GM18861 (cell line): ENCODE measurements at regions not wholly inside any gene's neighbourhood (a gene's known extent, or its start where the extent isn't known, plus 50 kb on each side); places are given as distances from the start of the nearest gene placed in this dataset.

Experiments used
- ATAC-seq: cut with Tn5 transposase; IDR thresholded peaks from one replicate; pipeline ENCODE4 v1.9.1; 2021; ENCODE audit not compliant: unreplicated experiment

DNA sequence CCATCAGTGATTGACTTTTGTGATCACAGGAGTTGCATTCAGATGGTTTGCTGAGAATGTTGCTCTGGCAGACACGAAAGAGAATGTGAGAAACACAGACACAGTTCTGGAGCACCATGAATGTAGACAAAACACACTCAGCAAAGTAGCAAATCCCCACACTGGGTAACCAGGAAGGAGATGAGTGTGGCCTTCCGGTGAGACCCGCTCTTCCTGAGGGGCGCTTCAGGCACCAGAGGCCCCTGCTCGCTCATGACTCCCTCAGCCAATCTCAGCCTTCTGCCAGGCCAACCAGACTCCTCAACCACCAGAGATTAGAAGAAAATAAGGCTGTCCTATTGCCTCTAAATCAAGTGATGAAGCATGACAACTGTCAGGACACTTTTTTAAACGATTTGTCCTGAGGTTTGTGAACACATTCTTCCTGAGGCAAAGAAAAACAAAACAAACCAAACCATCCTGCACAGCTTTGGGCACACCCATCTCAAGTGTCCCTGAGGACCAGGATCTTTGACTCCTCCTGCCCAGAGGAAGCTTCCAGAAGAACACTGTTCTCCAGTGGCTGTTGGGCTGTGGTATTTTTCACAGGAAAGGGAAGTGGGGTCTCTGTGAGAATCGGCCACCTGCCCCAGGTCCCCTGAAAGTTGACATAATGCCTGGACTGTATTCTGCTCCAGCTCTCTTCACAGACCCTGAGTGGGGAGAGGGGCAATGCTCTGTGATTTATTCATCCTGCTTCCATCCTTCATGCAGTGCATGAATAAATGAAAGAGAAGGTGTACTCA lies 152.8 kb downstream of the BCL11A start:
- ATAC-seq = no peak

DNA sequence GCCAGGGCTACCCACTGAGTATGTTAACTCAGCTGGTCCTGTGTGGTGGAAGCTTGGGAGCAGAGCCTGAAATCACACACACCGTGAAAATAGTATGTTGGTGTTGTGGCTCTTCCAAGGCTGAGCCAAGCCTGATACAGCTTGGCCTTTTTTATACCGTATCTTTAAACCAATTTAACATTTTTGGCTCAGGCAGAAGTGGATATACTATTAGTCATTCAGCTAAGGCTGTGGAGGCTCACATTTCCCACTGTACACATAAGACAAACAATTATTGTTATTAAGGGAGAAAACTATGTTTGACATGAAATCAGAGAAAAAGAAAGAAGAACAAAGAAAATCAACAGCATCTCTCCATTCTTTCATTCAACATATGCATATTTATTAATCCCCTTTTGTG lies 159.0 kb downstream of the BCL11A start:
- no peak for ATAC-seq

DNA sequence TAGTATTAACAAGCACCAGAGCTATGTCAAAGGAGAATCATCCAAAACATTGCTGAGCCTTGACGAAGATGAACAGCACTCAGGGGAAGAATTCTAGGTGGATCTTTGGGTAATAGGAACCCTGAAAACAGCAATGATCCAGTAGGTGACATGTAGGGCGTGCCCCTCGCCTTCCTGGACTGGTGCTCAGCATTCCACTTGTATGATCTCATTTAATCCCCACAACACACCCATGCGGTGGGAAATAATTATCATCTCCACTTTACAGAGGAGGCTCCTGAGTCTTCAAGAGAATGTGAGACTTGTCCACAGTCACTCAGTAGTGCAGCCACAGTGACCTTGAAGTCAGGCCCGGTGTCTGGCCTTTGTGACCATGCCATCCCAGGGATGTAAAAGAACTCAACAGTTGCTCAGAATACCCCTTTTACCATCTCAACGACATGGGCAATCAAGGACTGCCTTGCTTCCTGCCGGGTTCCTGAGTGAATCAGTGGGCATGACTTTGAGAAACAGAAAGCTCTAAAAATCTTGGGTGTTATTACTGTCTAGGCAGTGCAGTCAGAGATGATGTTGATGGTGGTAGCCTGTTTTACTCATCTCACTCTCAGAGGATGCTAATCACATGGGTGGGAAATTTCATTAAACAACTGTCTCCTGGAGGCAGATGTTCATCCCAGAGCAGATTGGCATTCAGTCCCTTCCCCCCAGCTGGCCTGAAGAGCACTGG lies 161.6 kb downstream of the BCL11A start:
- ATAC-seq = no peak

DNA sequence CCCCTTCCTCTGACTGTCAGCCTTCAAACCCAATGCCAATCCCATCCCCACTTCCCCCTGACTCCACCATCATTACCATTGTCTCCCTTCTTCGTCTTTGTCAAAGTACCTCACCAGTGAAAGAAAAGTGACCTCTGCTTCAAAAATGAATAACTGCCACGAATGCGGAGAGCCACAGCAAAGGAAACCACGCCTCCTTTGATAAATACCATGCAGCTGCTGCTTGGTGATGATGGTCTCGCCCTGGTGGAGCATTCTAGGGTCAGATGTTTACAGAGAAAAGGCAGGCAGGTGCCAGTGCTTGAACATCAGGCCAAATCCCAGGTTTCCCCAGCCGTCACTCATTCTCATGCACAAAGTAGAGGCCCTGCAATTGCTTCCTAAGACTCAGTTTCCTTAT lies 162.2 kb downstream of the BCL11A start:
- no peak for ATAC-seq

DNA sequence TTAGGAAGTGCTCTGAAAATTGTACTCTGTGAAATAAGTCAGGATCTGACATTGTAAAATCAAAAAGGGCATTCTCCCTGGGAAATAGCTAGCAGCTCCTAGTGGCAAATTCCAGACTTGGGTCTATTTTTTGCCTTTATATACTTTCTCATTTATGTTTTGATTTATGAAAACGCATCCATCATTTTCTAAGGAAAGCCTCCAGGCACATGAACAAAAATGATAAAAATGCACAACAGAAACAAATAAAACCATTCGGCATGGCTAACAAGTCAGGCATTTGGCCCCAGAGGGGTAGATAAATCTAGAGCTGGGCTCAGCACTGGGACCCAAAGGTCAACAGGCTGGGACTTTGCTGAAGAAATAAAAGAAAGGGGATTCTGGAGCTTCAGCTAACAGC lies 167.0 kb downstream of the BCL11A start:
- ATAC-seq = no peak

DNA sequence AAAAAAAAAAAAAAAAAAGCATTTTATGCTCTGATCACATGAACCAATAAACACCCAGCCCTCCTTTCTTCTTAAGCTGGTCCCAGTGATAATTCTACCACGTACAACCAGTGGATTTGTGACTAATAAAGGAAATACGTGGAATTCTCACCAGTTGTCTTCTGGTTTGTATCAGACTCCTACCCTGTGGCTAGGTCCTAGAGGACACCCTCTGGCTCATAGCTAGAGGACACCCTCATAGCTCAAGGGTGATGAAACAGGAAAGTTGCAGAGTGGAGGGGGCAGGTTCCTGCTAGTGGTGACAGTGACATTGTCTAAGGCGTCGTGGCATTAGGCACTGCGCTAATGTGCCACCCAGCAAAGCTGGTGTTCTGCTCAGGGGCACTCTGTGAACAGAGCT lies 167.8 kb downstream of the BCL11A start:
- no peak for ATAC-seq

DNA sequence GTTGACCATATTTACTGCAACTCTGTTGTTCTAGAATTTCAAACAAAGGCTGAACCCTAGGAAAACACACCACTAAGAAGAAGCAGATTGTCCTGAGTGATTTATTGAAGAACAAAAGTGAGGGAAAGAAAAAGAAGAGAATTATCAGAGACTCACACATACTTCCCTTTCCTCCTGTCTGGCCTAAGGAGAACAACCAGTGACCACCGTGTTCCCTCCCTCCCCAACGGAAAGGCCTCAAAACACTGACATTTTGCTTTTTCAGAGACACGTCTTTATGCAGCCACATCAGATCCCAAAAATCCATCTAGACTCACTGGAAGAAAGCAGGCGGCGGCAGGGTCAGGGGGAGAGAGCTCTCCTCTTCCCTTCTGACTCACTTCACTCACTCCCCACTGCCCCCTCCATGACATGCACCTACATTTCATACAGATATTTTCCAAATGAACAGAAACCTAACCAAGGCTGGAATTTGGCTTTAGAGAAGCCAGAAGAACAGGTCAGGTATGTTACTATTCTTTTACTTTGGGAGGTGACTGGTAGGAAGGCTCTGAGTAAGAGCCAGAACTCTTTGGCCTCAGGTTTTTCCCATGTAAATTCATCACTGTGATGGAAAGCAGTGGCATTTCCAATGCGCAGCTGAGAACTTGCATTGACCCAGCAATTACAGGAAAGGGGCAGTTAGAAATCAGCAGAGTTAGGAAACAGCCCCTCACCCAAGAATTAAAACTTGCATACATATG lies 169.9 kb downstream of the BCL11A start:
- ATAC-seq = no peak

DNA sequence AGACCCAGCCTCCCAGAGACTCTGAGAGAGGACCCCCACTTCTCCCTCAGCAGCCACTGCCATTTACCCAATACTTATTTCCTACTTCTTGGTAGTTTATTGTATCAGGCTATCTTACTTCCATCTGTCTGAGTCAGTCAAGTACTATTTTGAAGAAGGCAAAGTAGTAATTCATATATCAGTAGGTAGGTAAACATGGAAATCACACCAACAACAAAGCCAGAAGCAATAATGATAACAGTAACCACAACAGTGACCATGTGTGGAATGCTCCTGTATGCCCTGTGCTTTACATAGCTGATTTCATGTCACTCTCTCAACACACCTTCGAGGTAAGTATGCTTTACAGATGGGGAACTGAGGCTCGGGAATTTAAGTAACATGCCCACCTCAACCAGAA lies 173.0 kb downstream of the BCL11A start:
- no peak for ATAC-seq

DNA sequence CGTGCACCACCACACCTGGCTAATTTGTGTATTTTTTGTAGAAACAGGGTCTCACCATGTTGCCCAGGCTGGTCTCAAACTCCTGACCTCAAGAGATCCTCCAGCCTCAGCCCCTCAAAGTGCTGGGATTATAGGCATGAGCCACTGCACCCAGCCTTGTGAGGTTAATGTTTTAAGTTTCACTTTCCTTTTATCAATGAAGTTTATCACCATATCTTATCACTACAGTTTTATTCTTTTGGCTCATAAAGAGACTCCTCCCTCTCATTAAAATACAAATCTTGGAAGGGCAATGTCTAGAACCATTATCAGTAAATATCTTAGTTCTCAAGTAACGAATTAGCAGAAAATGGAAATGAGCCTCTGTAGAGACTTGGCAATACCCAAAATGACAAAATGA lies 173.8 kb downstream of the BCL11A start:
- no peak for ATAC-seq

DNA sequence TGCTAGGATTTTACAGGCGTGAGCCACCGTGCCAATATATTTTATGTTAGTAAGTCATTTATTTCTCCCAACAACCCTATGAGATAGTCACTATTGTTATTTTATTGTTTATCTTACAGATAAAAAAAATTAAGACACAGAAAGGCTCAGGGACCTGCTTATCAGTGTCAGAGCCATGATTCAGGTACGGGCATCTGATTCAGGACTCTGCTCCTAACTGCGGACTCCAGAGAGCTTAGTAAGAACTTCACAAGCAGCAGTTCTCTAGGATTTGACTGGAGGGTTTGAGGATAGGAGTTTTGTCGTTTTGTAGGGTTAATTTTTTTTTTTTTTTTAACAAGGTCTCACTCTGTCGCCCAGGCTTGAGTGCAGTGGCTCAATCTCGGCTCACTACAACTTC lies 174.2 kb downstream of the BCL11A start:
- ATAC-seq = no peak

DNA sequence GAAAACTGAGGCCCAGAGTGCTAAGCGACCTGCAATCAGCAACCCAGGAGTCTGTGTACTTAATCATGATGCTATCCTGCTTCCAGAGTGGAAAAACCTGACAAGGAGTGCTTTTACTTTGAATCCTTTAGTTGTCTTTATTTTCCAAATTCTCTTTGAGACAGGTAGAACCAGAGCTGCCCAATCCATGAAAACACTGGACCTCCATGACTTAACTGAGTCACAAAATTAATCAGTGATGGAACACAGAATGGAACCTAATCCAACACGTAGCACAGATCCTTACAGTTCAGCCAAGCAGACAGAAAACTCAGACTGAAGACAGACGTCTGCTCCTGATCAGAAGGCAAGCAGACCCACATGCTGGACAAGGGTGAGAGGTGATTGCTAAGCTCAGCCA lies 175.6 kb downstream of the BCL11A start:
- ATAC-seq = no peak

DNA sequence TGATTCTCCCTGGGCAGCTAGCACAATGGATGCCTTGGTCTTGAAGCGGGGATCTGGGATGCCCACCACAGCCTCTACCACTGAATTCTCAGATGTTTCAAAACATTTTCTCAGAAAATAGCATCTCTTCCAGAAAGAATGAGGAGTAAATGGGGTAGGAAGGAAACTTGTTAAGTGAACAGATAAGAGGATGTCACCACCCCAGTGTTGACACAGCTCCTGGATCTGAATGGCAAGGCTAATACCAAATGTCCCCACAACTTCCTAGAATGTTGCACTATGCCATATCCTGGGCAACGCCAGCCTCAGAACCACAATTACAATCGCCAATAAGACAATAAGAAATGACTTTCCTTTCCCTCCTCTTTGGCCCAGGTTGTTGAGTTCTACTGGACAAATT lies 177.2 kb downstream of the BCL11A start:
- ATAC-seq = no peak

DNA sequence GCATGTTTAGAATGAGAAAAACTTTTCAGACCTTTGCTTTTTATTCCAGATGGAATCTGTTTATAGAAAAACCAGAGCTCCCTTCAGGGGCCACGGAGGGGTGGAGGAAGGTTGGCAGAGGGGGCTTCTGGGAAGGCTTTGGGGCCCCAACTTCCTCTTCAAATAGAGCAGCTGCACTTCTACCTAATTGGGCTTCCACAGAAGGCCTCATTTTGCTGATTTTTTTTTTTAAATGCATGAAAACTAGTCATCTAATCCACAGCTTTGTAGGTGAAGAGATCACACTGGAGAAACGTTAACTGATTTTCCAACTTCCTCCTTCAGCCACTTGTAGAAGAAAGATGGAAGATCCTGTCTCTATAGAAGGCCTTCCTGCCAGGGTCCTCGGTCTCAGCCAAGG lies 181.8 kb downstream of the BCL11A start:
- no peak for ATAC-seq

DNA sequence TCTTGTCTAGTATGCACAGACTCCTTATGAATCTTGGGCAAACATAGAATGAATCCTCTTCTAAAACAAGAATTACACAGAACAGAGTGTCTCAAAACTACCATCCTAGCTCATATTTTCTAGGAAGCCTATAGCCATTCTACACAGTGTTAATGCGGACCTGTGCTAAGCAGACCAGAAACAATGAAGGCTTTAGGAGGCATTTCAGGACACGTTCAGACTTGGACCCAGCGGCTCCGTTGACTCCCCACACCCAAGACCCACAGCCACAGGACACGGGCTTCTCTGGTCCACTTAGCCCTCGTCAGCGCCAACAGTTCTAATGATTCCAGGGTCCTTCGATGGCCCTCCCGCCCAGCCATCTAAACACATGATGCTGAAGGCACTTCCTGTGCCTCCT lies 182.2 kb downstream of the BCL11A start:
- ATAC-seq = no peak

DNA sequence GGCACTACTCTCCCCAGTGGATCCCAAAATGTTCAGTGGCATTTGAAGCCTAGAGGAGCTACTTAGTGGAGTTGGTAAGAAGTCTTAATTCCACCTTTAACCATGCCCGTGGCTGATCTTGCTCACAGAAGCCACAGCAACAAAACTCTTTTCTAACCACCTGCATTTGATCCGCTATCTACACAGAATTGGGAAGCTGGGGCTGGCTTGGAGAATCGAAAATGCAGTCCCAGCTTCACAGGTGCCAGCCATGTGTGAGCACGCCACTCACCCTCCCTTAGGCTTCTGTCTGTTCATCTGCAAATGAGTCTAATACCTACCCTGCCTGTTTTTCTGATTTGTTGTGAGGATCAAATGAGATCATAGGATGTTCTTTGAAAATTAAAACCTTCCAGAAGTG lies 182.6 kb downstream of the BCL11A start:
- ATAC-seq = no peak

DNA sequence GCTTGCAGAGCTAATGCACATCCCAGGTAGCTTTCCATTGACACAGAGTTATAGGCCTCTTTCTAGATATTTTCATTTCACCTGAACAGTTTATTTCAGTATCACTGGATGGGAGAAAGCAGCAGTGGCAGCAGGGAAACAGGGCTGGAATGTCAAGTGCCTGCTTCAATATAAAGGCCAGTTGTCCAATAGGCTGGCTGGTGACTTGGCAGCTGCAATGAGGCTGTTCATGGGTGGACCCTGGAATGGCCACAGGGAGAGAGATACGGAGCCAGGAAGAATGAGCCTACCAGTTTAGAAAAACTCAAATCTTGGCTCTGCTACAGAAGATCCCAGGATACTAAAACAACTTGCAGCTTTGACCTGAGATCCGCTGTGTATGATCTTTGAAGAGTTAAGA lies 185.0 kb downstream of the BCL11A start:
- ATAC-seq = no peak

DNA sequence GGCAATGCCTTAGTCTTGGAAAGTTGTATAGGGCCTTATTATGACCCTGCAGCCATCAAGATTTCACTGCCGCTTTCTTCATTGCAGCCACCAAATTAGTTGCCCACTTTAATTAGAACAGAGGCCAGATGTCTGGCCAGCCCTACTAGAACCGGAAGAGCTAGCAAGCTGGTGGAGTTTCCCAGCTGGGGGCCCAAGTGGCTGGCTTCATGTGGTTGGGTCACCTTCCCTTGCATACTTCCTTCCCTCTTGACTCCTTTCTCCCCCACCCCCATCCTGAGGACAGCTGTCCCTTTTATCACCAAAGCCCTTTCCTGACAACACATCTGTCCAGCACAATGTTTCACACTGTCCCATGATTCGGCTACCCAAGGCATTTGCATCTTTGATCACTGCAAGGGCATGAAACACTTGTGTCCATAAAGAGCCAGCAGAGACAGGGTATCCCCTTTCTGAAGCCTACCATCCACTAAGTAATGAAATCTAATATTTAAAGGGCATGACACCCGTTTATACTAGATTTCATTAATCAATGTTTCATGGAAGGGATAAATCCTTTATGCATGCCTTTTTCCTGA lies 187.2 kb downstream of the BCL11A start:
- ATAC-seq = no peak

DNA sequence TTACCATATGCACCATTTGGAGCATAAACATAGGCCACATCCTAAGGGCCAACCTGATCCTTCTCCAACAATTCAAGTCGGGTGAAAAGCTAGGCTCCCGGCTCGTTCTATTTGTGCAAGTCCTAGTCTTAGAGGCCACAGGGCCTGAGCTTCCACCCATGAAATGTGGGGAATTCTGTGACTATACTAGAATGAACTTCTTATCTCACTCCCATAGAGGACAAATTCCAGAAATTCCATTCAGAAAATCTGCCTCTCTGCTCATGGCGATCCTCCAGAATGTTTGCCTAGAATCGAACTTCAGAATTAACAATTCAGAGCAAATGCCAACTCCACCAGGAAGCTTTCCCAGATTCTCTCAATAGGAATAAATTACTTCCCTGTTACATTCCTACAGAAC lies 187.9 kb downstream of the BCL11A start:
- no peak for ATAC-seq

DNA sequence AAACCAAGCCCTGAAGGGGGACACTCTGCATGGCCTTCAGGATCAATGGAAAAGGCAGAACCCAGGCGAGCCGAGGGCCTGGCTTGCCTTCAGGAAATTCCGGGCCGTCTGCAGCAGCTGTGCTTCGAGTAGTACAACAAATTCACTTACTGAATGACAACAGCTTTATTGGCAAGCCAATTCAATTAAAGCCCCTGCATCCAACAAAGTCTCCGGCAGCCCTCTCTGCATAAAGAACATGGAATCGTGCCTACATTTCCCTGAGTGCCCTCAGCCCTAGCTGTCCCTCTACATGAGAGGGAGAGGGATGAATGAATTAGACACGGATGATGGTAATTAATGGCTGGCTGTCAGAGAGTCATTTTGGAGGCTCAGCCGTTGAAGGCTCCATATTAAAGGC lies 189.0 kb downstream of the BCL11A start:
- ATAC-seq = no peak

DNA sequence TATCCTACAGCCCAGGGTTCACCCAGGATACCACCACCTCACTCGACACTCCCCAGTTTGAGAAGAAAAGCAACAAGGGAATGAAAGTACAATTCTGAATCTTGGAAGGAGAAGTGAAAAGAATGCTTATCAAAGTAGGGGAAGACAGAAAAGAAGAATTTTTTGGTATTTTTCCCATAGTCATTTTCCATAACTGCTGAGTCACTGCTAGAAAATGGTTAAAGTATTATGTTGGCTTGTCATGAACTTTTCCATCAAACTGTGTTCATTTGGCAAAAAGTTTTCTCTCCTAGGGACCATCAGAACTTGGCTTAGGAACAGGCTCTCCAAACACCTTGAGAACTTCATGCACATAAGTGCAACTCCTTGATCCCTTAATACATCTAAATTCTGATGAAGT lies 192.0 kb downstream of the BCL11A start:
- no peak for ATAC-seq

DNA sequence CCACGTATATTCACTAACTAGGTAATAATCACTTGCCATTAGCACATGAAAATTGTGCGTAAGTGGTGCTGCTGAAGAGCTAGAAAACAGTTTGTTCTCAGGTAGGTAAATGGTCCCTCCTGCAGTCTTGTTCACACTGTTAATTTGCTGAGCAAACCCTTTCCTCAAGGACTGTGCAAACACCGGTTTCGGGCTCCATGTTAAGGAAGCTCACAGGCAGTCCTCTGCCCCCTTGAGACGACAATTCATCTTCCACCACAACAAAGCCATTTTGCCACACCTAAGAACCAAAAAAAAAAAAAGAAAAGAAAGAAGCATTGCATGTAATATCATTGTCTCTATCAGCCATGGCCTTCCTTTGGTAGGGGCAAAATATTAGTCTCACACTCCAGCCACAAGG lies 193.9 kb downstream of the BCL11A start:
- no peak for ATAC-seq

DNA sequence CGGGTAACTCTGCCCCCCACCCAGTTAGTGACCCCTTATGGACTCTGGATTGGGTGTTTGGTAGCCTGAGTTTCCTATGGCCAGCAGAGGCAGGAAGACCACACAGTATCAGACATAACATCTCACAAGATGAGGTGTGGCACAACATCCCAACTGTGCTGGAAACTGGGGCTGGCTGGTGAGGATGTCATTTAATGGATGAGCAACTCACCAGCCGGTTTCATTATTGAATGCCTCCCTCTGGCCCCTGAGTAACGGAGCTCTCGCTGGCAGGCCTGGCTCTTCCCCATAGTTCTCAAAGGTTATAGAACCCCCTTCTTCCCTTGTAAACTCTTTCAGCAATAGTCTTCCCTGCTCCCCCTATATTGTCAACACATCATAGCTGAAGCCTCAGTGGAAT lies 195.0 kb downstream of the BCL11A start:
- ATAC-seq = no peak
